H1 (cell line): ENCODE measurements at regions not wholly inside any gene's neighbourhood (a gene's known extent, or its start where the extent isn't known, plus 50 kb on each side); places are given as distances from the start of the nearest gene placed in this dataset.

Experiments
- CTCF ChIA-PET: fragments of 300-600 bp; sonication (Branson Sonifier 250); formaldehyde crosslinking; loops from one replicate; lab custom pipeline; 2021; ENCODE audit not compliant: partially characterized antibody; lab: Charles Lee
- POLR2A ChIA-PET: fragments of 300-600 bp; sonication (Branson Sonifier 250); formaldehyde crosslinking; loops from one replicate; lab custom pipeline; 2021; ENCODE audit warnings: inconsistent platforms; ENCODE audit not compliant: partially characterized antibody; lab: Charles Lee
- DNase-seq, 2 experiments: peaks; one replicate each; pipeline versions ENCODE4 v3.0.0 to v3.0.0-alpha.2; 2010 to 2022; ENCODE audit warnings: low spot score in 2 of 2, low read depth in 1 of 2, mixed read lengths in 1 of 2
- FAIRE-seq: peaks from 2 replicates; lab custom pipeline; 2011; peaks lifted over from hg19 to GRCh38; lab: Jason Lieb, UNC
- H2AFZ ChIP-seq: 2 replicates; pipeline ENCODE4 v1.8.1; 2012; ENCODE audit warnings: low read length, inconsistent platforms
- H2AK5ac ChIP-seq: 2 replicates; pipeline ENCODE4 v1.6.1; 2013; ENCODE audit warnings: low read depth, low read length
- H2BK120ac ChIP-seq: replicated peaks from 2 replicates; pipeline ENCODE3; 2013; ENCODE audit warnings: low read depth, low read length, inconsistent platforms
- H2BK12ac ChIP-seq: 2 replicates; pipeline ENCODE4 v1.6.1; 2013; ENCODE audit warnings: low read depth, low read length
- H2BK15ac ChIP-seq: 2 replicates; pipeline ENCODE4 v1.6.1; 2013; ENCODE audit warnings: low read length
- H2BK20ac ChIP-seq: 2 replicates; pipeline ENCODE4 v1.6.1; 2013; ENCODE audit warnings: low read length
- H2BK5ac ChIP-seq: 2 replicates; pipeline ENCODE4 v1.6.1; 2013; ENCODE audit warnings: low read depth, low read length
- H3K14ac ChIP-seq: 2 replicates; pipeline ENCODE4 v1.6.1; 2013; ENCODE audit warnings: inconsistent platforms; ENCODE audit not compliant: insufficient read length
- H3K18ac ChIP-seq: 2 replicates; pipeline ENCODE4 v1.6.1; 2013; ENCODE audit warnings: low read length; ENCODE audit errors: extremely low read depth
- H3K23ac ChIP-seq: 2 replicates; pipeline ENCODE4 v1.6.1; 2013; ENCODE audit warnings: inconsistent platforms; ENCODE audit not compliant: insufficient read length
- H3K23me2 ChIP-seq: 2 replicates; pipeline ENCODE4 v1.6.1; 2013; ENCODE audit warnings: low read depth, low read length
- H3K27ac ChIP-seq: 2 replicates; pipeline ENCODE4 v1.6.1; 2011; ENCODE audit warnings: low read depth, low read length, inconsistent platforms
- H3K27me3 ChIP-seq, 4 experiments: replicated peaks in 1 of 4; 1 replicate in 1 of 4; 2 replicates in 3 of 4; pipeline versions ENCODE4 v1.6.1 to v1.8.1; 2011 to 2013; ENCODE audit warnings: low read length in 3 of 4, mild to moderate bottlenecking in 3 of 4, inconsistent platforms in 2 of 4, mixed read lengths in 2 of 4, moderate library complexity in 1 of 4; ENCODE audit not compliant: control insufficient read depth in 3 of 4, insufficient read depth in 3 of 4; ENCODE audit errors: extremely low read depth in 1 of 4
- H3K36me3 ChIP-seq, 4 experiments: 2 replicates each; pipeline versions ENCODE4 v1.6.1 to v1.8.1; 2011 to 2013; ENCODE audit warnings: mild to moderate bottlenecking in 4 of 4, low read length in 3 of 4, moderate library complexity in 2 of 4, control low read depth in 1 of 4, inconsistent platforms in 1 of 4; ENCODE audit not compliant: insufficient read depth in 4 of 4, control insufficient read depth in 2 of 4
- H3K4ac ChIP-seq: replicated peaks from 2 replicates; pipeline ENCODE3; 2013; ENCODE audit warnings: low read length, low read depth, mixed read lengths, inconsistent platforms; ENCODE audit not compliant: insufficient read length
- H3K4me1 ChIP-seq, 4 experiments: replicated peaks in 1 of 4; 1 replicate in 1 of 4; 2 replicates in 3 of 4; pipeline versions ENCODE4 v1.6.1 to v1.8.1; 2011 to 2013; ENCODE audit warnings: low read length in 3 of 4, inconsistent platforms in 2 of 4, mixed read lengths in 1 of 4; ENCODE audit not compliant: insufficient read depth in 4 of 4, control insufficient read depth in 3 of 4
- H3K4me2 ChIP-seq, 2 experiments: 2 replicates each; pipeline versions ENCODE4 v1.6.1 to v1.8.1; 2011 to 2013; ENCODE audit warnings: low read depth in 2 of 2, low read length in 2 of 2, control low read depth in 1 of 2, inconsistent platforms in 1 of 2, mild to moderate bottlenecking in 1 of 2; ENCODE audit not compliant: insufficient read depth in 1 of 2
- H3K4me3 ChIP-seq, 4 experiments: fragments of 200-600, 300-600 bp in 1 of 4; sonication (generic), shearing (Covaris generic), sonication (Bioruptor Twin) in 1 of 4; 2 replicates each; pipeline versions ENCODE4 v1.5.1 to v1.8.1; 2011 to 2016; ENCODE audit warnings: low read length in 4 of 4, low read depth in 3 of 4, control low read depth in 2 of 4, inconsistent platforms in 2 of 4, mild to moderate bottlenecking in 2 of 4, mixed read lengths in 1 of 4, moderate library complexity in 1 of 4; ENCODE audit not compliant: insufficient read depth in 2 of 4; ENCODE audit errors: extremely low read depth in 1 of 4
- H3K56ac ChIP-seq: replicated peaks from 2 replicates; pipeline ENCODE3; 2013; ENCODE audit warnings: low read depth, mild to moderate bottlenecking, mixed read lengths, low read length, inconsistent platforms; ENCODE audit not compliant: insufficient read length
- H3K79me1 ChIP-seq: 2 replicates; pipeline ENCODE4 v1.6.1; 2013; ENCODE audit warnings: low read depth, low read length, control low read depth
- H3K79me2 ChIP-seq, 2 experiments: 2 replicates each; pipeline versions ENCODE4 v1.6.1 to v1.8.1; 2012 to 2013; ENCODE audit warnings: low read length in 2 of 2, mild to moderate bottlenecking in 2 of 2, inconsistent platforms in 1 of 2; ENCODE audit not compliant: insufficient read depth in 2 of 2, control insufficient read depth in 1 of 2
- H3K9ac ChIP-seq, 4 experiments: replicated peaks in 1 of 4; 1 replicate in 1 of 4; 2 replicates in 3 of 4; pipeline versions ENCODE4 v1.6.1 to v1.8.1; 2011 to 2013; ENCODE audit warnings: low read depth in 3 of 4, low read length in 3 of 4, control low read depth in 2 of 4, mild to moderate bottlenecking in 2 of 4, moderate library complexity in 2 of 4, inconsistent platforms in 1 of 4; ENCODE audit errors: extremely low read depth in 1 of 4
- H3K9me3 ChIP-seq, 2 experiments: 2 replicates each; pipeline versions ENCODE4 v1.6.1 to v1.8.1; 2012 to 2013; ENCODE audit warnings: mild to moderate bottlenecking in 2 of 2, moderate library complexity in 2 of 2, control low read depth in 1 of 2, inconsistent platforms in 1 of 2, low read depth in 1 of 2, low read length in 1 of 2, mixed read lengths in 1 of 2; ENCODE audit not compliant: insufficient read depth in 2 of 2
- H4K20me1 ChIP-seq, 2 experiments: replicated peaks in 1 of 2; 2 replicates each; pipeline versions ENCODE3 to v1.8.1; 2011 to 2013; ENCODE audit warnings: inconsistent platforms in 2 of 2, low read length in 2 of 2, mild to moderate bottlenecking in 1 of 2; ENCODE audit not compliant: insufficient read depth in 2 of 2, control insufficient read depth in 1 of 2
- H4K5ac ChIP-seq: 2 replicates; pipeline ENCODE4 v1.6.1; 2013; ENCODE audit warnings: low read length, low read depth, mixed read lengths, inconsistent platforms; ENCODE audit not compliant: insufficient read length
- H4K8ac ChIP-seq: 2 replicates; pipeline ENCODE4 v1.8.0; 2013; ENCODE audit warnings: mild to moderate bottlenecking, moderate library complexity, low read length, inconsistent platforms; ENCODE audit not compliant: insufficient read depth; ENCODE audit errors: extremely low read depth
- H4K91ac ChIP-seq: replicated peaks from 2 replicates; pipeline ENCODE3; 2013; ENCODE audit warnings: low read length, mixed read lengths, inconsistent platforms; ENCODE audit not compliant: insufficient read length
- EP300 ChIP-seq, 2 experiments: IDR thresholded peaks; 1 replicate in 1 of 2; 2 replicates in 1 of 2; pipeline ENCODE4 v1.6.1; 2011 to 2012; ENCODE audit warnings: low read depth in 2 of 2, low read length in 2 of 2, mild to moderate bottlenecking in 2 of 2, borderline replicate concordance in 1 of 2, inconsistent platforms in 1 of 2, moderate library complexity in 1 of 2
- NANOG ChIP-seq: IDR thresholded peaks from 2 replicates; pipeline ENCODE4 v1.6.1; 2011; ENCODE audit warnings: low read length, low read depth, mild to moderate bottlenecking, inconsistent platforms; ENCODE audit not compliant: insufficient read depth, poor library complexity, severe bottlenecking
- NRF1 ChIP-seq: IDR thresholded peaks from 2 replicates; pipeline ENCODE4 v1.6.1; 2011; ENCODE audit warnings: mild to moderate bottlenecking, low read depth, low read length, improper control_type of control experiment
- POU5F1 ChIP-seq: IDR thresholded peaks from 2 replicates; pipeline ENCODE4 v1.6.1; 2011; ENCODE audit warnings: low read depth, mild to moderate bottlenecking, low read length, moderate library complexity
- SIX5 ChIP-seq: IDR thresholded peaks from 2 replicates; pipeline ENCODE4 v1.6.1; 2011; ENCODE audit warnings: mild to moderate bottlenecking, low read depth, low read length
- TEAD4 ChIP-seq: IDR thresholded peaks from 2 replicates; pipeline ENCODE4 v1.6.1; 2012; ENCODE audit warnings: low read depth, low read length, inconsistent platforms, mixed read lengths

GRCh38 chr3:84194029-84194428, 764.8 kb upstream of the CADM2 start (continued):
- no peak for TF ChIP-seq SIX5

GRCh38 chr3:84209474-84209873, 749.3 kb upstream of the CADM2 start:
- DNase-seq (no peak), FAIRE-seq (no peak)
- no peak overlapping the region for H2BK5ac ChIP-seq
- no peak overlapping the region for H2BK12ac ChIP-seq
- ChIA-PET POLR2A (no interaction called here), CTCF (no interaction called here)
- no peaks in the 10 kb centered on the region for H3K27me3 ChIP-seq
- no peak overlapping the region for H3K14ac ChIP-seq
- H2BK20ac ChIP-seq: no peak overlapping the region
- H3K4ac ChIP-seq: no peak overlapping the region
- peak overlapping the region in 1 of 2 experiments; percentile 41; a peak in 3 of 4 replicates for H3K4me2 ChIP-seq
- no peaks in the 10 kb centered on the region for H3K79me1 ChIP-seq
- H2BK15ac ChIP-seq: no peak overlapping the region
- no peaks in the 10 kb centered on the region for H4K20me1 ChIP-seq
- no peak overlapping the region for H3K27ac ChIP-seq
- H3K79me2 ChIP-seq: no peaks in the 10 kb centered on the region
- H4K5ac ChIP-seq: no peak overlapping the region
- no peak overlapping the region for H3K23ac ChIP-seq
- TF ChIP-seq NRF1: no peak
- TF ChIP-seq POU5F1: 0 out of 2 replicates have a peak, but pooled peaks have one; percentile 58
- TF ChIP-seq EP300 (IDR thresholded peaks at IDR 0.05; ENCODE audit: borderline replicate concordance in 1 of 2, low read depth in 2 of 2, low read length in 2 of 2): 0 out of 3 replicates have a peak, but pooled peaks of 1 of the 2 experiments have one; percentile 30
- TF ChIP-seq TEAD4: peak; percentile 75
- TF ChIP-seq NANOG: peak; percentile 17
- no peak overlapping the region for H3K18ac ChIP-seq
- H2AK5ac ChIP-seq: no peak overlapping the region
- peaks cover 0 to 4% (median 2%) of the 10 kb centered on the region in 4 experiments; a peak in 2 of 7 replicates for H3K4me1 ChIP-seq
- H4K91ac ChIP-seq: no peak overlapping the region
- no peak overlapping the region; a peak in 1 of 7 replicates for H3K9ac ChIP-seq
- H3K23me2 ChIP-seq: no peaks in the 10 kb centered on the region
- H4K8ac ChIP-seq: no peak overlapping the region
- no peak overlapping the region for H2BK120ac ChIP-seq
- H2AFZ ChIP-seq: no peak overlapping the region
- H3K9me3 ChIP-seq: no peaks in the 10 kb centered on the region
- no peaks in the 10 kb centered on the region for H3K36me3 ChIP-seq
- H3K56ac ChIP-seq: no peak overlapping the region
- H3K4me3 ChIP-seq: no peak overlapping the region
